ENCODE measurements at regions not wholly inside any gene's neighbourhood (a gene's known extent, or its start where the extent isn't known, plus 50 kb on each side); places are given as distances from the start of the nearest gene placed in this dataset.

- Histone ChIP-seq H3K79me2 (ENCODE audit: insufficient read depth, low read length) (peaks cover 100% of the 10 kb centered on the region), H2AFZ (ENCODE audit: low read depth, low read length) (no peak overlapping the region), H3K9me3 (ENCODE audit: insufficient read depth, low read length, severe bottlenecking) (no peaks in the 10 kb centered on the region), H3K4me1 (ENCODE audit: insufficient read depth, low read length) (peaks cover 99% of the 10 kb centered on the region), H3K36me3 (ENCODE audit: insufficient read depth, low read length) (peaks cover 97% of the 10 kb centered on the region), H3K27me3 (ENCODE audit: insufficient read depth, low read length, poor library complexity) (no peaks in the 10 kb centered on the region), H4K20me1 (ENCODE audit: insufficient read depth, low read length) (peaks cover 86% of the 10 kb centered on the region), H3K9ac (ENCODE audit: low read depth, low read length) (no peak overlapping the region), H3K4me2 (ENCODE audit: insufficient read depth, low read length) (peak overlapping the region; percentile 46), H3K4me3 (ENCODE audit: low read depth in 1 of 2, low read length in 2 of 2) (peak overlapping the region in 1 of 2 experiments; percentile 19; a peak in 2 of 4 replicates), H3K27ac (ENCODE audit: low read length) (peak overlapping the region; percentile 56)
- no peak for ATAC-seq (ENCODE audit: insufficient read depth, low read depth)
- DNase-seq, result no peak
- TF ChIP-seq CTCF (IDR thresholded peaks at IDR 0.05; ENCODE audit: borderline replicate concordance, extremely low read depth, low read length, poor library complexity, severe bottlenecking) (no peak), EZH2 (IDR thresholded peaks at IDR 0.05; ENCODE audit: borderline replicate concordance, low read depth, low read length, severe bottlenecking) (no peak)
These were observed 271.1 kb downstream of the PTPRC start for GRCh38 chr1:198909973-198910372.

GRCh38 chr1:198910816-198911215 lies 272.0 kb downstream of the PTPRC start:
- H3K36me3 ChIP-seq (ENCODE audit: insufficient read depth, low read length), result peaks cover 96% of the 10 kb centered on the region
- peaks cover 100% of the 10 kb centered on the region for H3K79me2 ChIP-seq (ENCODE audit: insufficient read depth, low read length)
- peaks cover 85% of the 10 kb centered on the region for H4K20me1 ChIP-seq (ENCODE audit: insufficient read depth, low read length)

GRCh38 chr1:198912046-198912445 lies 273.2 kb downstream of the PTPRC start:
- Histone ChIP-seq H3K79me2 (ENCODE audit: insufficient read depth, low read length) (peaks cover 100% of the 10 kb centered on the region), H3K4me1 (ENCODE audit: insufficient read depth, low read length) (peaks cover 99% of the 10 kb centered on the region), H3K9ac (ENCODE audit: low read depth, low read length) (no peak overlapping the region), H3K36me3 (ENCODE audit: insufficient read depth, low read length) (peaks cover 98% of the 10 kb centered on the region), H3K4me2 (ENCODE audit: insufficient read depth, low read length) (peak overlapping the region; percentile 46; the same call in 1 of the 2 replicates), H2AFZ (ENCODE audit: low read depth, low read length) (no peak overlapping the region), H3K27me3 (ENCODE audit: insufficient read depth, low read length, poor library complexity) (no peaks in the 10 kb centered on the region), H3K9me3 (ENCODE audit: insufficient read depth, low read length, severe bottlenecking) (no peaks in the 10 kb centered on the region), H4K20me1 (ENCODE audit: insufficient read depth, low read length) (peaks cover 87% of the 10 kb centered on the region), H3K27ac (ENCODE audit: low read length) (peak overlapping the region; percentile 41), H3K4me3 (ENCODE audit: low read depth in 1 of 2, low read length in 2 of 2) (peak overlapping the region in 1 of 2 experiments; percentile 21; a peak in 2 of 4 replicates)
- DNase-seq, result no peak
- TF ChIP-seq CTCF (IDR thresholded peaks at IDR 0.05; ENCODE audit: borderline replicate concordance, extremely low read depth, low read length, poor library complexity, severe bottlenecking) (no peak), EZH2 (IDR thresholded peaks at IDR 0.05; ENCODE audit: borderline replicate concordance, low read depth, low read length, severe bottlenecking) (no peak)
- no peak for ATAC-seq (ENCODE audit: insufficient read depth, low read depth)

More at GRCh38 chr1:198910816-198911215, 272.0 kb downstream of the PTPRC start:
- ATAC-seq (ENCODE audit: insufficient read depth, low read depth) (peak; percentile 55), DNase-seq (no peak)
- no peaks in the 10 kb centered on the region for H3K9me3 ChIP-seq (ENCODE audit: insufficient read depth, low read length, severe bottlenecking)
- peaks cover 99% of the 10 kb centered on the region for H3K4me1 ChIP-seq (ENCODE audit: insufficient read depth, low read length)
- TF ChIP-seq EZH2 (IDR thresholded peaks at IDR 0.05; ENCODE audit: borderline replicate concordance, low read depth, low read length, severe bottlenecking) (no peak), CTCF (IDR thresholded peaks at IDR 0.05; ENCODE audit: borderline replicate concordance, extremely low read depth, low read length, poor library complexity, severe bottlenecking) (no peak)
- H3K4me2 ChIP-seq (ENCODE audit: insufficient read depth, low read length), result peak overlapping the region; percentile 46
- H3K27me3 ChIP-seq (ENCODE audit: insufficient read depth, low read length, poor library complexity), result no peaks in the 10 kb centered on the region
- H2AFZ ChIP-seq (ENCODE audit: low read depth, low read length), result no peak overlapping the region
- H3K4me3 ChIP-seq (ENCODE audit: low read depth in 1 of 2, low read length in 2 of 2), result no peak overlapping the region
- H3K27ac ChIP-seq (ENCODE audit: low read length), result peak overlapping the region; percentile 41
- no peak overlapping the region for H3K9ac ChIP-seq (ENCODE audit: low read depth, low read length)

Data from DND-41 (cell line).